IMR-90 (cell line): ENCODE measurements at regions not wholly inside any gene's neighbourhood (a gene's known extent, or its start where the extent isn't known, plus 50 kb on each side); places are given as distances from the start of the nearest gene placed in this dataset.

Experiments
- ATAC-seq: fragments of 200-7000 bp; cut with Tn5 transposase; 2 replicates; pipeline ENCODE4 v1.9.1; 2020; ENCODE audit warnings: low read depth, mild to moderate bottlenecking, moderate library complexity
- BruUV-seq: library from RNA; stranded (reverse); fragments of 400-500 nt; replicated peaks from 2 replicates; lab custom pipeline; 2021; lab: Mats Ljungman, UMichigan
- CTCF ChIA-PET: fragments of 300-600 bp; formaldehyde crosslinking; extraction: SDS; loops from one replicate; lab custom pipeline; 2021; ENCODE audit warnings: antibody characterized with exemption; lab: Yijun Ruan, JAX
- POLR2A ChIA-PET: fragments of 300-600 bp; sonication (Branson Sonifier 250); formaldehyde crosslinking; loops from one replicate; lab custom pipeline; 2022; ENCODE audit warnings: antibody characterized with exemption; ENCODE audit not compliant: unreplicated experiment; lab: Charles Lee
- DNase-seq: peaks from one replicate; pipeline ENCODE4 v3.0.0; 2013
- H2AFZ ChIP-seq: replicated peaks from 2 replicates; pipeline ENCODE3; 2013; ENCODE audit warnings: low read length, mild to moderate bottlenecking; ENCODE audit not compliant: poor library complexity
- H2AK5ac ChIP-seq: 2 replicates; pipeline ENCODE4 v1.6.1; 2013; ENCODE audit warnings: low read depth, low read length, inconsistent platforms
- H2AK9ac ChIP-seq: replicated peaks from 2 replicates; pipeline ENCODE3; 2013; ENCODE audit warnings: mild to moderate bottlenecking, low read depth, low read length, moderate library complexity; ENCODE audit not compliant: poor library complexity
- H2BK120ac ChIP-seq: 2 replicates; pipeline ENCODE4 v1.6.1; 2013; ENCODE audit warnings: low read depth, low read length, inconsistent platforms
- H2BK15ac ChIP-seq: 3 replicates; pipeline ENCODE4 v1.6.1; 2013; ENCODE audit warnings: low read depth, low read length, inconsistent platforms
- H2BK20ac ChIP-seq: 2 replicates; pipeline ENCODE4 v1.6.1; 2013; ENCODE audit warnings: low read depth, mild to moderate bottlenecking, inconsistent platforms, low read length, moderate library complexity
- H2BK5ac ChIP-seq: 2 replicates; pipeline ENCODE4 v1.6.1; 2013; ENCODE audit warnings: mild to moderate bottlenecking, low read depth, low read length, inconsistent platforms; ENCODE audit not compliant: poor library complexity, severe bottlenecking
- H3K14ac ChIP-seq: replicated peaks from 2 replicates; pipeline ENCODE4 v1.6.1; 2013; ENCODE audit warnings: low read depth, low read length, inconsistent platforms
- H3K18ac ChIP-seq: 2 replicates; pipeline ENCODE4 v1.6.1; 2013; ENCODE audit warnings: low read depth, low read length, control low read depth
- H3K23ac ChIP-seq: 2 replicates; pipeline ENCODE4 v1.6.1; 2013; ENCODE audit warnings: low read depth, low read length, inconsistent platforms
- H3K27ac ChIP-seq: 2 replicates; pipeline ENCODE4 v1.5.1; 2013; ENCODE audit warnings: mild to moderate bottlenecking, control low read depth, low read length; ENCODE audit not compliant: insufficient read depth
- H3K27me3 ChIP-seq: 2 replicates; pipeline ENCODE4 v1.6.1; 2013; ENCODE audit warnings: low read length; ENCODE audit not compliant: control insufficient read depth, insufficient read depth
- H3K36me3 ChIP-seq: 2 replicates; pipeline ENCODE4 v1.6.1; 2013; ENCODE audit warnings: low read length, mixed read lengths; ENCODE audit not compliant: control insufficient read depth, insufficient read depth
- H3K4ac ChIP-seq: 2 replicates; pipeline ENCODE4 v1.6.1; 2013; ENCODE audit warnings: low read depth, low read length, inconsistent platforms
- H3K4me1 ChIP-seq: 2 replicates; pipeline ENCODE4 v1.6.1; 2013; ENCODE audit warnings: low read length, mixed read lengths; ENCODE audit not compliant: control insufficient read depth, insufficient read depth
- H3K4me2 ChIP-seq: 2 replicates; pipeline ENCODE4 v1.6.1; 2013; ENCODE audit warnings: low read depth, mild to moderate bottlenecking, control low read depth, low read length, moderate library complexity
- H3K4me3 ChIP-seq: 2 replicates; pipeline ENCODE4 v1.5.1; 2013; ENCODE audit warnings: low read depth, mild to moderate bottlenecking, control low read depth, low read length, moderate library complexity; ENCODE audit not compliant: insufficient read depth
- H3K56ac ChIP-seq: 2 replicates; pipeline ENCODE4 v1.6.1; 2013; ENCODE audit warnings: low read length, inconsistent platforms; ENCODE audit not compliant: insufficient read depth; ENCODE audit errors: extremely low read depth
- H3K79me1 ChIP-seq, 2 experiments: 2 replicates each; pipeline ENCODE4 v1.6.1; 2013; ENCODE audit warnings: low read length in 2 of 2, inconsistent platforms in 1 of 2, low read depth in 1 of 2
- H3K9ac ChIP-seq: 2 replicates; pipeline ENCODE4 v1.6.1; 2013; ENCODE audit warnings: low read depth, low read length, control low read depth
- H3K9me1 ChIP-seq: 2 replicates; pipeline ENCODE4 v1.6.1; 2013; ENCODE audit warnings: low read length, inconsistent platforms; ENCODE audit not compliant: insufficient read depth
- H3K9me3 ChIP-seq: 2 replicates; pipeline ENCODE4 v1.6.1; 2013; ENCODE audit warnings: low read length; ENCODE audit not compliant: control insufficient read depth, insufficient read depth
- H4K20me1 ChIP-seq: 2 replicates; pipeline ENCODE4 v1.6.1; 2013; ENCODE audit warnings: low read length, inconsistent platforms; ENCODE audit not compliant: insufficient read depth
- H4K5ac ChIP-seq: 2 replicates; pipeline ENCODE4 v1.6.1; 2013; ENCODE audit warnings: mild to moderate bottlenecking, low read depth, low read length, control low read depth
- H4K8ac ChIP-seq, 2 experiments: 2 replicates each; pipeline ENCODE4 v1.6.1; 2013; ENCODE audit warnings: low read depth in 2 of 2, low read length in 2 of 2, control low read depth in 1 of 2, inconsistent platforms in 1 of 2
- H4K91ac ChIP-seq: 2 replicates; pipeline ENCODE4 v1.6.1; 2013; ENCODE audit warnings: low read depth, low read length, inconsistent platforms; ENCODE audit not compliant: insufficient read depth
- CEBPB ChIP-seq: IDR thresholded peaks from 2 replicates; pipeline ENCODE4 v1.6.1; 2012; ENCODE audit warnings: low read depth, low read length, improper control_type of control experiment
- CHD1 ChIP-seq: IDR thresholded peaks from 2 replicates; pipeline ENCODE4 v1.6.1; 2012; ENCODE audit warnings: low read depth, low read length, improper control_type of control experiment
- CTCF ChIP-seq: conservative IDR thresholded peaks from 2 replicates; pipeline ENCODE4 v1.5.1; 2012; ENCODE audit warnings: mild to moderate bottlenecking, low read depth, low read length, improper control_type of control experiment
- ELK1 ChIP-seq: fragments of 150-350 bp; IDR thresholded peaks from 2 replicates; pipeline ENCODE4 v1.6.1; 2016; ENCODE audit warnings: low read depth, mild to moderate bottlenecking, low read length, moderate library complexity, borderline replicate concordance
- MAFK ChIP-seq: IDR thresholded peaks from 2 replicates; pipeline ENCODE4 v1.6.1; 2012; ENCODE audit warnings: low read depth, low read length, improper control_type of control experiment
- MAZ ChIP-seq: IDR thresholded peaks from 2 replicates; pipeline ENCODE4 v1.6.1; 2012; ENCODE audit warnings: low read depth, mild to moderate bottlenecking, low read length, improper control_type of control experiment, moderate library complexity, borderline replicate concordance
- NFE2L2 ChIP-seq: fragments of 150-350 bp; IDR thresholded peaks from 2 replicates; pipeline ENCODE4 v1.6.1; 2016; ENCODE audit warnings: low read depth, mild to moderate bottlenecking, low read length
- POLR2A ChIP-seq: IDR thresholded peaks from 2 replicates; pipeline ENCODE4 v1.6.1; 2012; ENCODE audit warnings: mild to moderate bottlenecking, low read depth, low read length
- RCOR1 ChIP-seq: IDR thresholded peaks from 2 replicates; pipeline ENCODE4 v1.6.1; 2012; ENCODE audit warnings: mild to moderate bottlenecking, low read length, improper control_type of control experiment; ENCODE audit not compliant: insufficient replicate concordance
- RFX5 ChIP-seq: IDR thresholded peaks from 2 replicates; pipeline ENCODE4 v1.8.0; 2012; ENCODE audit warnings: low read depth, mild to moderate bottlenecking, low read length, moderate library complexity
- SMC3 ChIP-seq: fragments of 150-350 bp; IDR thresholded peaks from 2 replicates; pipeline ENCODE4 v1.6.1; 2016; ENCODE audit warnings: low read depth, mild to moderate bottlenecking, antibody characterized with exemption, low read length, moderate library complexity
- USF2 ChIP-seq: fragments of 150-350 bp; IDR thresholded peaks from 2 replicates; pipeline ENCODE4 v1.6.1; 2017; ENCODE audit warnings: mild to moderate bottlenecking, antibody characterized with exemption, low read length, low read depth
- WGBS, 2 experiments: methylation state at CpG; one replicate each; pipeline versions ENCODE4 v1.1.5 to v1.1.7; 2013; ENCODE audit warnings: missing lambda C conversion rate in 2 of 2; ENCODE audit not compliant: insufficient read length in 1 of 2; ENCODE audit errors: extremely low coverage in 2 of 2; 5-methylcytosine and 5-hydroxymethylcytosine counted together
- dilution Hi-C: fragments of 300-500 bp; cut with HindIII; formaldehyde crosslinking; loops from one replicate; pipeline ENCODE4 v1.14.3; 2018; ENCODE audit warnings: low sequenced_read_pairs; ENCODE audit not compliant: unreplicated experiment
- in situ Hi-C: fragments of 300-500 bp; cut with MboI; formaldehyde crosslinking; loops from 3 replicates; pipeline ENCODE4 v1.14.3; 2019; ENCODE audit warnings: low sequenced_read_pairs, inconsistent platforms, mixed read lengths
- intact Hi-C: fragments of 100-400 bp; cut with micrococcal nuclease; formaldehyde crosslinking; loops from 2 replicates; pipeline ENCODE4 v1.10.0; 2022

GRCh38 chr7:130974794-130975193 lies 240.8 kb upstream of the KLF14 start:
- WGBS, 2 experiments: no CpG with 5 or more reads among the region's 2 CpGs

More at GRCh38 chr7:130974794-130975193, 240.8 kb upstream of the KLF14 start:
- no peaks in the 10 kb centered on the region for H4K20me1 ChIP-seq
- H3K4me2 ChIP-seq: no peak overlapping the region
- H4K8ac ChIP-seq: no peak overlapping the region
- H3K4me3 ChIP-seq: no peak overlapping the region
- DNase-seq (no peak), ATAC-seq (no peak)
- H3K14ac ChIP-seq: no peak overlapping the region
- H3K4ac ChIP-seq: no peak overlapping the region
- no peak overlapping the region for H3K27ac ChIP-seq
- H3K9me1 ChIP-seq: no peaks in the 10 kb centered on the region; the same call in 1 of the 2 replicates
- TF ChIP-seq RCOR1: no peak
- no peak for TF ChIP-seq CTCF
- TF ChIP-seq ELK1: no peak
- TF ChIP-seq SMC3: no peak
- no peak for TF ChIP-seq MAFK
- TF ChIP-seq CHD1: no peak
- no peak for TF ChIP-seq CEBPB
- no peak for TF ChIP-seq POLR2A
- TF ChIP-seq NFE2L2: no peak
- no peak for TF ChIP-seq USF2
- TF ChIP-seq MAZ: no peak
- TF ChIP-seq RFX5: no peak
- H3K23ac ChIP-seq: no peak overlapping the region
- no peak overlapping the region for H4K5ac ChIP-seq
- H2BK20ac ChIP-seq: no peak overlapping the region
- no peak overlapping the region for H2BK15ac ChIP-seq
- no peak overlapping the region for H2BK120ac ChIP-seq
- H2AK5ac ChIP-seq: no peak overlapping the region
- in situ Hi-C loops (no loop called here), dilution Hi-C loops (no loop called here), intact Hi-C loops (no loop called here)
- H3K79me1 ChIP-seq: peaks cover 9 to 37% of the 10 kb centered on the region in 2 experiments; a peak in 2 of 4 replicates
- H2AK9ac ChIP-seq: no peak overlapping the region
- peaks cover 2% of the 10 kb centered on the region; the same call in 1 of the 2 replicates for H3K9me3 ChIP-seq
- peaks cover 9% of the 10 kb centered on the region for H3K4me1 ChIP-seq
- no peak overlapping the region for H2AFZ ChIP-seq
- H3K56ac ChIP-seq: no peak overlapping the region
- H4K91ac ChIP-seq: no peak overlapping the region
- no peaks in the 10 kb centered on the region; the same call in 1 of the 2 replicates for H3K36me3 ChIP-seq
- H3K27me3 ChIP-seq: no peaks in the 10 kb centered on the region
- no peak overlapping the region for H2BK5ac ChIP-seq
- H3K18ac ChIP-seq: no peak overlapping the region
- no peak overlapping the region for H3K9ac ChIP-seq
- ChIA-PET CTCF (no interaction called here), POLR2A (no interaction called here)
- no TSS peak for BruUV-seq
